HG03457 (cell line): ENCODE measurements at regions not wholly inside any gene's neighbourhood (a gene's known extent, or its start where the extent isn't known, plus 50 kb on each side); places are given as distances from the start of the nearest gene placed in this dataset.
A peak's percentile ranks its signal among the peaks of the same experiment; 100 is the strongest.

Experiments used
- ATAC-seq: cut with Tn5 transposase; IDR thresholded peaks from one replicate; pipeline ENCODE4 v1.9.1; 2021; ENCODE audit warnings: moderate number of reproducible peaks; ENCODE audit not compliant: unreplicated experiment

- no peak for ATAC-seq
Observed at GRCh38 chr10:44326474-44327030, 58.3 kb downstream of the CXCL12 start.

- no peak for ATAC-seq
Observed at GRCh38 chr10:44325596-44326307, 59.1 kb downstream of the CXCL12 start.

- ATAC-seq = no peak
Observed at GRCh38 chr10:44325157-44325556, 59.7 kb downstream of the CXCL12 start.

GRCh38 chr10:44323838-44324237 is 61.1 kb downstream of the CXCL12 start:
- ATAC-seq = no peak

- ATAC-seq = no peak
Observed at GRCh38 chr10:44322137-44322536, 62.8 kb downstream of the CXCL12 start.

GRCh38 chr10:44320756-44321155 is 64.1 kb downstream of the CXCL12 start:
- ATAC-seq = no peak

GRCh38 chr10:44317856-44318255 is 67.0 kb downstream of the CXCL12 start:
- ATAC-seq = no peak

GRCh38 chr10:44316922-44317215 is 68.0 kb downstream of the CXCL12 start:
- ATAC-seq = no peak

GRCh38 chr10:44316187-44316921 is 68.5 kb downstream of the CXCL12 start:
- no peak for ATAC-seq

GRCh38 chr10:44314802-44315460 is 70.0 kb downstream of the CXCL12 start:
- no peak for ATAC-seq

GRCh38 chr10:44313761-44314165 is 71.1 kb downstream of the CXCL12 start:
- ATAC-seq = no peak

GRCh38 chr10:44312401-44312800 is 72.5 kb downstream of the CXCL12 start:
- no peak for ATAC-seq

GRCh38 chr10:44311563-44312051 is 73.3 kb downstream of the CXCL12 start:
- ATAC-seq = no peak

GRCh38 chr10:44310762-44311562 is 73.9 kb downstream of the CXCL12 start:
- ATAC-seq = peak; percentile 81

- ATAC-seq = no peak
Observed at GRCh38 chr10:44309939-44310761, 74.7 kb downstream of the CXCL12 start.

GRCh38 chr10:44309361-44309760 is 75.5 kb downstream of the CXCL12 start:
- no peak for ATAC-seq

GRCh38 chr10:44308935-44309334 is 76.0 kb downstream of the CXCL12 start:
- ATAC-seq = no peak

- no peak for ATAC-seq
Observed at GRCh38 chr10:44307691-44308090, 77.2 kb downstream of the CXCL12 start.

GRCh38 chr10:44306762-44307161 is 78.1 kb downstream of the CXCL12 start:
- ATAC-seq = no peak

- no peak for ATAC-seq
Observed at GRCh38 chr10:44306147-44306710, 78.7 kb downstream of the CXCL12 start.
